ENCODE measurements at regions not wholly inside any gene's neighbourhood (a gene's known extent, or its start where the extent isn't known, plus 50 kb on each side); places are given as distances from the start of the nearest gene placed in this dataset.
"Not testable (repeated sequence)": the region's sequence is repeated elsewhere in the genome, so short reads cannot be mapped to it uniquely, and the experiment has no call there.

- Histone ChIP-seq H3K4me1 (ENCODE audit: insufficient read depth, low read length) (peaks cover 3% of the 10 kb centered on the region), H3K9me3 (ENCODE audit: low read depth, low read length) (no peaks in the 10 kb centered on the region), H3K4me3 (ENCODE audit: low read length) (no peak overlapping the region), H3K27me3 (ENCODE audit: insufficient read depth, low read length) (no peaks in the 10 kb centered on the region)
Measured at GRCh38 chr6:113718588-113718987, 138.6 kb upstream of the MARCKS start.

DNA sequence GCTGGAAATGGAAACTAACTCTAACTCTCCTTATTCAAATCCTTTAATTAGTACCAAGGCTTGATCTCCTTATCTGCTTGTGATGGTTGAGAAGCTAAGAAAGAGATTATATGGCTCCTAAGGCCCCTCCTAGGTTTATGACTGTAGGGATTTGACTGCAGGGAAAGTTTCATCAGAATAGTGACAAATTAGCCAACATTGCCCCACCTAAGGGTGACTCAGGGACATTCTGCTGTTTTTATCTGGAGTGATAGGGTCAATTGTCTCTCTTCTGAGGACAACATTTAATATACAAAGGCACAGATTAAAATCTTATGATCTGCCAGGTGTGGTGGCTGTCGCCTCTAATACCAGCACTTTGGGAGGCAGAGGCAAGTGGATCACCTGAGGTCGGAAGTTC is 138.1 kb upstream of the MARCKS start:
- Histone ChIP-seq H3K4me3 (ENCODE audit: low read length) (no peak overlapping the region), H3K27me3 (ENCODE audit: insufficient read depth, low read length) (no peaks in the 10 kb centered on the region), H3K4me1 (ENCODE audit: insufficient read depth, low read length) (peaks cover 3% of the 10 kb centered on the region), H3K9me3 (ENCODE audit: low read depth, low read length) (no peaks in the 10 kb centered on the region)

DNA sequence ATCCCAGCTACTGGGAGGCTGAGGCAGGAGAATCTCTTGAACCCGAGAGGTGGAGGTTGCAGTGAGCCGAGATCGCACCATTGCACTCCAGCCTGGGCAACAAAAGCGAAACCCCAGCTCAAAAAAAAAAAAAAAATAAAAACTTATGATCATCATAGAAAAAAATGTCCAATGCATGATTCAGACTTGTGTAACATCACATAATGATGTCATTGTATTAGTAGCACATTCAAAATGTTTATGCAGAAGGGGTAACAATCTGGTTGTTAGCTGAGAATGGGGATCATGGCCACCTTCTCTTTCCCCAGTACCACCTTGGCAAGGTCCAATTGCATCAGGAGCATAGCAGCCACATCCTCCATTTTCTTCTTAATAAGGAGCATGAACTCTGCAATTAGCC is 137.6 kb upstream of the MARCKS start:
- H3K27me3 ChIP-seq (ENCODE audit: insufficient read depth, low read length) = no peaks in the 10 kb centered on the region
- H3K4me3 ChIP-seq (ENCODE audit: low read length) = no peak overlapping the region
- H3K4me1 ChIP-seq (ENCODE audit: insufficient read depth, low read length) = peaks cover 3% of the 10 kb centered on the region
- no peaks in the 10 kb centered on the region for H3K9me3 ChIP-seq (ENCODE audit: low read depth, low read length)

DNA sequence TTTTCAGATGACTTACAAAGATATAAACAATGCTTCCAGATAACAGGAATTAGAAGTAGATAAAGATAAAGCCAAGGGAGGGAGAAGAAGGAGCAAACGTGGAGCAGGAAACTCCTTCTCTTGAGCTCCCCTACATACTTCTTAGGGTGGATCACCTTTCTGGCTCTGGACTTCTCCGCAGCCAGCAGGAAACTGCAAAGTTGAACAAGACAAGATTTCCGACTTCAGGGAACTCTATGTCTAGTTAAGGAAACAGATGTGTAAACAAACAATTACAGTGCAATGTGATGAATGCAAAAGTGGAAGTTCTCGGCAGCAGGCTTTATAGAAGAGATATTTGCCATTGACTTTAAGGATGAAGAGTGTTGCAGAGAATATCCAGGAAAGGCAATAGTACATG is 134.0 kb upstream of the MARCKS start:
- Histone ChIP-seq H3K4me1 (ENCODE audit: insufficient read depth, low read length) (peaks cover 3% of the 10 kb centered on the region), H3K4me3 (ENCODE audit: low read length) (no peak overlapping the region), H3K27me3 (ENCODE audit: insufficient read depth, low read length) (no peaks in the 10 kb centered on the region), H3K9me3 (ENCODE audit: low read depth, low read length) (no peaks in the 10 kb centered on the region)

- H3K27me3 ChIP-seq (ENCODE audit: insufficient read depth, low read length) = not testable (repeated sequence)
Measured at GRCh38 chr6:113724927-113725326, 132.2 kb upstream of the MARCKS start.

DNA sequence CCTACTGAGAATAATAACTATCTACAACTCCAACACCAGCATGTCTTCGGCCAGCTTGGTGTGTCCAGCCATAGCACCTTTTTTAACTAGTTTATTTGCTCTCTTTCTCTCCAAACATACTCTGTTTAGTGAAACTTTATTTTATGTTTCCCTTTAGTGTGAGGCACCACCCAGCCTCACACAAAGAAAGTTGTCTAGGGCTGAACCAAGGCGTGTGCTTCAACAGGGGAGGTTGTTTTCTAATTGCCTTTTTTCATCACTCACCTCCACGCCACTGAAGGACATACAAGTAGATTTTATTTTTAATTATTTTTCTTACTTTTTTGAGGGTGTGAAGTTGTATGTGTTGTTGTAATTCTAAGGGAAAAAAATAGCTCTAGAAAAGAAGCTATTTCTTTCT is 125.6 kb upstream of the MARCKS start:
- no peak overlapping the region for H3K4me3 ChIP-seq (ENCODE audit: low read length)
- no peaks in the 10 kb centered on the region for H3K27me3 ChIP-seq (ENCODE audit: insufficient read depth, low read length)
- H3K4me1 ChIP-seq (ENCODE audit: insufficient read depth, low read length) = peaks cover 14% of the 10 kb centered on the region
- no peaks in the 10 kb centered on the region for H3K9me3 ChIP-seq (ENCODE audit: low read depth, low read length)

More at GRCh38 chr6:113724927-113725326, 132.2 kb upstream of the MARCKS start:
- not testable (repeated sequence) for H3K4me1 ChIP-seq (ENCODE audit: insufficient read depth, low read length); H3K4me3 ChIP-seq (ENCODE audit: low read length); H3K9me3 ChIP-seq (ENCODE audit: low read depth, low read length)

DNA sequence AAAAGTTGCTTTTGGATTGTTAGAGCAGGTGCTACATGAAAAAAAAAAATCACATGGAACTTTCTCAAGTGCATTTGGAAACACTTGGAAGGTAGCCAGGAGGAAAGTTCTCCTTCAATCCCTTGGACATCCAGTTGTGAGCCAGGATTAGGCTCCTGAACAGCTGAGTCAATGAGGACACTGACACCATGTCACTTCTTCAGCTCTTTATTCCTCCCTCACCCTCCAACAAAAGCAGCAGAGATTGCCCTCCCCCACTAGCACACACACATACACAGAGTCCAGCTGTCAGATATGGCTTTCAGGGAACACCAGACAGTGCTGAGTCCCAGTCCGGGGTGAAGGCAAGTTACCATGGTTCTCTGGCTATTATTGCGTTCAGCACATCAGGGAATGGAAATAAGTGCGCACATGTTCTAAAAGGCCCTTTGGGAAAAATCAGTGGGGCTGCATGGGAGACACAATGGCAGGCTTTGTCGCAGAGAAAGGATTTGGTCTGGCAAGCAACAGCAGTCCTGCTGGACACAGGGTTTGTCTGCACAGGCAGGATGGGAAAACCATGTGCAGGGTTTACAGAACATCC is 124.7 kb upstream of the MARCKS start:
- Histone ChIP-seq H3K4me3 (ENCODE audit: low read length) (no peak overlapping the region), H3K9me3 (ENCODE audit: low read depth, low read length) (no peaks in the 10 kb centered on the region), H3K27me3 (ENCODE audit: insufficient read depth, low read length) (no peaks in the 10 kb centered on the region), H3K4me1 (ENCODE audit: insufficient read depth, low read length) (peaks cover 14% of the 10 kb centered on the region)

DNA sequence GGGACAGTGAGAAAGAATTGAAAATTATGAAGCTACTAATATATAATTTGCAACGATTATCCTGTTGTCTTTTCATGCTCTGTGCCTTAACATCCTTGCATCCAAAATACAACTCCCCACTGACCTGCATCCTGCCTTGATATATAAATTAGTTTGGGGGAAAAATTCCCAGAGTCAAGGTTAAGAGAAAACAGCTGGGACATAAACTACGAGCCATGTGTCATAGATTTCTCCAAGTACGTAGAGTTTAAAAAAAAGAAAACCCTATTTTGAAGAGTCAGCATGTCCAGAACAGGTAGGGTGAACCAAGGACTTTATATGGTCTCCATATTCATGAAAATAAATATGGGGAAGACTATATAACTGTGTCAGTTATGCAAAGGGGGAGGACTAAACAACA is 123.8 kb upstream of the MARCKS start:
- H3K4me3 ChIP-seq (ENCODE audit: low read length) = no peak overlapping the region
- peaks cover 14% of the 10 kb centered on the region for H3K4me1 ChIP-seq (ENCODE audit: insufficient read depth, low read length)

DNA sequence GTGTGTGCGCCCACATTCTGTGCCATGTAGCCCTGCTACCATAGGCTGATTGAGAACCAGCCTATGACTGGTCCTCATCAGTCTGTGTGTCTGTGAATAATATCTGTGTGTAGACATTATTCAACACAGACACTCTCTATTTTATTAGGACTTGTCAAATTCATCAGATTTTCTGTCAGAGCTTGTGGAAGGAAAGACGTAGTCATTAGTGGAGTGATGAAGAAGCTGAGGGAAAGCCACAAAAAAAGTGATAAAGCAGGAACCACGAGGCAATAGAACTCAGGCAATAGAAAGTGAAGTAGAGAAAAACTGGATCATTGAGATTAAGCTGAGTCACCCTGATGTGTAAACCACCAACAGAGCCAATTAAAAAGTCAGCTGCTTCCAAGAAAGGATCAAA is 122.2 kb upstream of the MARCKS start:
- H3K4me1 ChIP-seq (ENCODE audit: insufficient read depth, low read length) = peaks cover 14% of the 10 kb centered on the region
- H3K9me3 ChIP-seq (ENCODE audit: low read depth, low read length) = no peaks in the 10 kb centered on the region
- H3K4me3 ChIP-seq (ENCODE audit: low read length) = no peak overlapping the region

More for the DNA sequence above, 123.8 kb upstream of the MARCKS start:
- H3K9me3 ChIP-seq (ENCODE audit: low read depth, low read length) = no peaks in the 10 kb centered on the region
- H3K27me3 ChIP-seq (ENCODE audit: insufficient read depth, low read length) = no peaks in the 10 kb centered on the region

GRCh38 chr6:113735491-113735890 is 121.7 kb upstream of the MARCKS start:
- no peaks in the 10 kb centered on the region for H3K9me3 ChIP-seq (ENCODE audit: low read depth, low read length)
- peaks cover 14% of the 10 kb centered on the region for H3K4me1 ChIP-seq (ENCODE audit: insufficient read depth, low read length)
- H3K27me3 ChIP-seq (ENCODE audit: insufficient read depth, low read length) = no peaks in the 10 kb centered on the region
- H3K4me3 ChIP-seq (ENCODE audit: low read length) = no peak overlapping the region

More for the DNA sequence above, 122.2 kb upstream of the MARCKS start:
- H3K27me3 ChIP-seq (ENCODE audit: insufficient read depth, low read length) = no peaks in the 10 kb centered on the region

DNA sequence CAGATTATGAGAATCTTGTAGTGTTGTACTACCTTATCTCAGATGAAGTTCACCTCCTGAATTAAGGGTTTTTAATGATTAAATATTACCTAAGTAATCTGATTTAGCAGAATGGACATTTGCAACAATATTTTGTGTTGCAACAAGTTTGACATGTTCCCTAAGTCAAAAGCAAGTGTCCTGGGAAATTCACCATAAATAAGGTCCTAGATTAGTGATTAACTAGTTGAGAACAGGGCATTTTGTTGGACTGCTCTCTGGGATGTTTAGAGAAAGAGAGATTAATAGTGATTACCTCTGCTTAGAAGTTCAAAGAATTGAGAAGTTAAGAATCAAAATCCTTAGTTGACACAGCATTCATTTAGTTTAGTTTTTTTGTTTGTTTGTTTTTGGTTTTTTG is 120.2 kb upstream of the MARCKS start:
- Histone ChIP-seq H3K9me3 (ENCODE audit: low read depth, low read length) (no peaks in the 10 kb centered on the region), H3K27me3 (ENCODE audit: insufficient read depth, low read length) (no peaks in the 10 kb centered on the region), H3K4me3 (ENCODE audit: low read length) (no peak overlapping the region), H3K4me1 (ENCODE audit: insufficient read depth, low read length) (peaks cover 14% of the 10 kb centered on the region)

- Histone ChIP-seq H3K4me1 (ENCODE audit: insufficient read depth, low read length) (peaks cover 14% of the 10 kb centered on the region), H3K9me3 (ENCODE audit: low read depth, low read length) (no peaks in the 10 kb centered on the region), H3K27me3 (ENCODE audit: insufficient read depth, low read length) (no peaks in the 10 kb centered on the region), H3K4me3 (ENCODE audit: low read length) (no peak overlapping the region)
Measured at GRCh38 chr6:113739041-113739655, 118.0 kb upstream of the MARCKS start.

DNA sequence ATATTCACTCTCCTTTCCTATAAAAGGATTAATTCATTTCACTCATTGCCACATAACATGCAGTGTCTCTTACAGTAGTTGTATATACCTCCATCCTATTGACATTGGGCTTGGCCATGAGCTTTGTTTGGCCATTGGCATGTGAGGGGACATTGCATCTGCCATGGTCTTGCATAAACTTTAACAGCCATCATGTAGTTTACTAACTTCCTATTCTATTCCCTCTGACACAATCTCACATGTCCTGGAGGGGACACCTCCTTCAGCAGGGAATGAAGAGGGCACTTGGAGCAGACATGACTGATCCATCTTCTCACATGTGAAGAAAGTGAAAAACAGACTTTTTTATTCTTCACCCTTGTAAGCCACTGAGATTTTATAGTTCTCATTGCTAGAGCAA is 115.5 kb upstream of the MARCKS start:
- Histone ChIP-seq H3K27me3 (ENCODE audit: insufficient read depth, low read length) (no peaks in the 10 kb centered on the region), H3K9me3 (ENCODE audit: low read depth, low read length) (no peaks in the 10 kb centered on the region), H3K4me1 (ENCODE audit: insufficient read depth, low read length) (no peaks in the 10 kb centered on the region), H3K4me3 (ENCODE audit: low read length) (no peak overlapping the region)

DNA sequence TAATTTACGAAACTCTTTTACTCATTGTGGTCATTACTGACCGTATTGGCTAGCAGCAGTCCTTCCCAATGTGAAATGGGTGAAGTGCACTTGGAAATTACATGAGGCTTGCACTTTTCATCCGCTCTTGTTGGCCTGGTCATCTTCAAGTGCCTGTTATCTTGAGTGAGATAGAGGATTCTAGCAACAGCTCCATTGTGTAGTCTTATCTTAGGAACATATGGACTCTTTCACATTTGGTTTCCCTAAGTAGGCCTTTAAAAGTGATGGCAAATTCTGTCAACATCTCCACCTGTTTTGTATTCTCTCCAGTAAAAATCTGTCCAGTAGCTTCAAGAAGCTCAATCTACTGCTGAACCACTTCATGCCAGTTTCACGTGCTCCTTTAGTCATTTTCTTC is 114.8 kb upstream of the MARCKS start:
- no peaks in the 10 kb centered on the region for H3K9me3 ChIP-seq (ENCODE audit: low read depth, low read length)
- no peak overlapping the region for H3K4me3 ChIP-seq (ENCODE audit: low read length)
- H3K4me1 ChIP-seq (ENCODE audit: insufficient read depth, low read length) = no peaks in the 10 kb centered on the region
- H3K27me3 ChIP-seq (ENCODE audit: insufficient read depth, low read length) = no peaks in the 10 kb centered on the region

DNA sequence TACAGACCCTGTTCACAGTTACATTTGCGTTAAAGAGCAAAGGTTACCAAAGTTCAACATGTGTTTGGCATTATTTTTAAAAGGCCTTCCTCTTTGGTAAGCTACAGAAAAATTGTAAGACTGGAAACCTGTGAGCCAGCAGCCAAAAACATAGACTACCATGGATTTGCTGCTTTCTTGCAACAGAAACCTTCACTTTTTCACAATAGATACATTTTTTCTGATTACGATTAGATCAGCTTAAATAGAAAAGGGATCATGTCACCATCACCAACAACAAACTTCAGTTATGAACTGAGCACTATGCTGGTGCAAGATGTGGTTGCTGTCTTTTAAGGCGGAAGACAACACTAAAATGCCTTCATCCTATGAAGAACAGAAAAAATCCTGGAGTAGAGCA is 112.3 kb upstream of the MARCKS start:
- H3K27me3 ChIP-seq (ENCODE audit: insufficient read depth, low read length) = no peaks in the 10 kb centered on the region
- H3K4me1 ChIP-seq (ENCODE audit: insufficient read depth, low read length) = peaks cover 4% of the 10 kb centered on the region
- no peaks in the 10 kb centered on the region for H3K9me3 ChIP-seq (ENCODE audit: low read depth, low read length)
- H3K4me3 ChIP-seq (ENCODE audit: low read length) = no peak overlapping the region

GRCh38 chr6:113750151-113750855 is 106.8 kb upstream of the MARCKS start:
- Histone ChIP-seq H3K4me1 (ENCODE audit: insufficient read depth, low read length) (peaks cover 9% of the 10 kb centered on the region), H3K4me3 (ENCODE audit: low read length) (no peak overlapping the region), H3K27me3 (ENCODE audit: insufficient read depth, low read length) (no peaks in the 10 kb centered on the region), H3K9me3 (ENCODE audit: low read depth, low read length) (no peaks in the 10 kb centered on the region)
